MCF 10A (cell line): ENCODE measurements at regions not wholly inside any gene's neighbourhood (a gene's known extent, or its start where the extent isn't known, plus 50 kb on each side); places are given as distances from the start of the nearest gene placed in this dataset.

Experiments used
- BruUV-seq: library from RNA; stranded (reverse); fragments of 400-500 nt; replicated peaks from 2 replicates; lab custom pipeline; 2021; lab: Mats Ljungman, UMichigan
- CTCF ChIA-PET: fragments of 300-600 bp; sonication (Branson Sonifier 250); formaldehyde crosslinking; extraction: SDS; loops from one replicate; lab custom pipeline; 2021; ENCODE audit warnings: antibody characterized with exemption, inconsistent platforms; lab: Yijun Ruan, JAX
- POLR2A ChIA-PET: fragments of 300-600, 350-650 bp; sonication (Branson Sonifier 250); formaldehyde crosslinking; extraction: SDS; loops from one replicate; lab custom pipeline; 2020; ENCODE audit warnings: antibody characterized with exemption, inconsistent platforms; lab: Yijun Ruan, JAX
- DNase-seq: peaks from one replicate; pipeline ENCODE4 v3.0.0-alpha.2; 2018; ENCODE audit not compliant: unreplicated experiment
- H3K27ac Mint-ChIP-seq: one replicate; pipeline ENCODE4 v1.8.0; 2022; ENCODE audit warnings: mild to moderate bottlenecking, low read depth, mixed read lengths; ENCODE audit not compliant: unreplicated experiment
- H3K27me3 Mint-ChIP-seq: one replicate; pipeline ENCODE4 v1.8.0; 2022; ENCODE audit warnings: mixed read lengths; ENCODE audit not compliant: insufficient read depth, unreplicated experiment
- H3K36me3 Mint-ChIP-seq: one replicate; pipeline ENCODE4 v1.8.0; 2022; ENCODE audit warnings: mild to moderate bottlenecking, moderate library complexity, mixed read lengths; ENCODE audit not compliant: insufficient read depth, unreplicated experiment
- H3K4me1 Mint-ChIP-seq: one replicate; pipeline ENCODE4 v1.8.0; 2022; ENCODE audit warnings: mixed read lengths; ENCODE audit not compliant: insufficient read depth, unreplicated experiment
- H3K4me3 Mint-ChIP-seq: one replicate; pipeline ENCODE4 v1.8.0; 2022; ENCODE audit warnings: mild to moderate bottlenecking, moderate library complexity, mixed read lengths; ENCODE audit not compliant: unreplicated experiment
- H3K9me3 Mint-ChIP-seq: one replicate; pipeline ENCODE4 v1.8.0; 2022; ENCODE audit warnings: mixed read lengths; ENCODE audit not compliant: unreplicated experiment
- CTCF ChIP-seq: fragments of 200-600 bp; IDR thresholded peaks from one replicate; pipeline ENCODE4 v1.8.0; 2022; ENCODE audit warnings: antibody characterized with exemption, mild to moderate bottlenecking; ENCODE audit not compliant: unreplicated experiment
- intact Hi-C: fragments of 100-400 bp; cut with micrococcal nuclease; formaldehyde crosslinking; loops from 2 replicates; pipeline ENCODE4 v1.14.1; 2022

GRCh38 chr3:97417-98258 is 98.9 kb upstream of the CHL1 start:
- no peak overlapping the region for H3K4me3 Mint-ChIP-seq
- POLR2A ChIA-PET: no interaction called here
- no peak for DNase-seq
- no peaks in the 10 kb centered on the region for H3K36me3 Mint-ChIP-seq
- no peaks in the 10 kb centered on the region for H3K9me3 Mint-ChIP-seq
- TF ChIP-seq CTCF: no peak
- H3K4me1 Mint-ChIP-seq: no peaks in the 10 kb centered on the region
- H3K27ac Mint-ChIP-seq: no peak overlapping the region
- CTCF ChIA-PET: interaction anchor here (0.6 kb wide), 1 partner anchor 55 kb away, joined by 3 read pairs; no protein-coding TSS in a partner anchor
- intact Hi-C loops: no loop called here
- BruUV-seq: no TSS peak
- no peaks in the 10 kb centered on the region for H3K27me3 Mint-ChIP-seq

GRCh38 chr3:98259-98654 is 98.3 kb upstream of the CHL1 start:
- ChIA-PET POLR2A (no interaction called here), CTCF (interaction anchor here (0.6 kb wide), 2 partner anchors 56 to 103 kb away, joined by 3 to 4 read pairs; no protein-coding TSS in a partner anchor)
- H3K36me3 Mint-ChIP-seq: no peaks in the 10 kb centered on the region
- no peaks in the 10 kb centered on the region for H3K4me1 Mint-ChIP-seq
- no peak overlapping the region for H3K27ac Mint-ChIP-seq
- no peak for DNase-seq
- BruUV-seq: no TSS peak
- no peak overlapping the region for H3K4me3 Mint-ChIP-seq
- no peaks in the 10 kb centered on the region for H3K27me3 Mint-ChIP-seq
- TF ChIP-seq CTCF: no peak
- intact Hi-C loops: no loop called here
- no peaks in the 10 kb centered on the region for H3K9me3 Mint-ChIP-seq

- no peak for TF ChIP-seq CTCF
- ChIA-PET POLR2A (no interaction called here), CTCF (no interaction called here)
- Mint-ChIP-seq H3K36me3 (no peaks in the 10 kb centered on the region), H3K4me3 (no peak overlapping the region), H3K27ac (no peak overlapping the region), H3K9me3 (no peaks in the 10 kb centered on the region), H3K27me3 (no peaks in the 10 kb centered on the region), H3K4me1 (no peaks in the 10 kb centered on the region)
- DNase-seq: no peak
- intact Hi-C loops: no loop called here
- BruUV-seq: no TSS peak
These were observed 97.1 kb upstream of the CHL1 start for GRCh38 chr3:99506-99905.

- H3K4me3 Mint-ChIP-seq: no peak overlapping the region
- POLR2A ChIA-PET: no interaction called here
- DNase-seq: no peak
- CTCF ChIA-PET: no interaction called here
- H3K36me3 Mint-ChIP-seq: no peaks in the 10 kb centered on the region
- no peaks in the 10 kb centered on the region for H3K9me3 Mint-ChIP-seq
- no peaks in the 10 kb centered on the region for H3K27me3 Mint-ChIP-seq
- no peak for TF ChIP-seq CTCF
- intact Hi-C loops: no loop called here
- no peaks in the 10 kb centered on the region for H3K4me1 Mint-ChIP-seq
- H3K27ac Mint-ChIP-seq: no peak overlapping the region
- no TSS peak for BruUV-seq
These were observed 94.1 kb upstream of the CHL1 start for GRCh38 chr3:102484-102883.
